HUES64 (cell line): ENCODE measurements at regions not wholly inside any gene's neighbourhood (a gene's known extent, or its start where the extent isn't known, plus 50 kb on each side); places are given as distances from the start of the nearest gene placed in this dataset.

Experiments
- H3K27ac ChIP-seq: 2 replicates; pipeline ENCODE4 v1.7.0; 2013; ENCODE audit warnings: low read depth, low read length, inconsistent platforms
- H3K27me3 ChIP-seq: 2 replicates; pipeline ENCODE4 v1.6.1; 2013; ENCODE audit warnings: mild to moderate bottlenecking, low read length; ENCODE audit not compliant: insufficient read depth
- H3K36me3 ChIP-seq: 2 replicates; pipeline ENCODE4 v1.6.1; 2013; ENCODE audit warnings: mild to moderate bottlenecking, low read length; ENCODE audit not compliant: insufficient read depth
- H3K4me1 ChIP-seq: 2 replicates; pipeline ENCODE4 v1.6.1; 2013; ENCODE audit warnings: mild to moderate bottlenecking, low read length, moderate library complexity; ENCODE audit not compliant: insufficient read depth
- H3K4me3 ChIP-seq: 2 replicates; pipeline ENCODE4 v1.5.1; 2013; ENCODE audit warnings: mild to moderate bottlenecking, low read length, moderate library complexity
- H3K9ac ChIP-seq: 2 replicates; pipeline ENCODE4 v1.6.1; 2013; ENCODE audit warnings: mild to moderate bottlenecking, low read depth, low read length
- H3K9me3 ChIP-seq: 2 replicates; pipeline ENCODE4 v1.6.1; 2013; ENCODE audit warnings: low read depth, low read length; ENCODE audit not compliant: insufficient read depth
- WGBS: fragments of 150-250, 120-280 bp; methylation state at CpG from one replicate; pipeline ENCODE4 v1.1.7; 2013; ENCODE audit warnings: missing lambda C conversion rate; 5-methylcytosine and 5-hydroxymethylcytosine counted together

DNA sequence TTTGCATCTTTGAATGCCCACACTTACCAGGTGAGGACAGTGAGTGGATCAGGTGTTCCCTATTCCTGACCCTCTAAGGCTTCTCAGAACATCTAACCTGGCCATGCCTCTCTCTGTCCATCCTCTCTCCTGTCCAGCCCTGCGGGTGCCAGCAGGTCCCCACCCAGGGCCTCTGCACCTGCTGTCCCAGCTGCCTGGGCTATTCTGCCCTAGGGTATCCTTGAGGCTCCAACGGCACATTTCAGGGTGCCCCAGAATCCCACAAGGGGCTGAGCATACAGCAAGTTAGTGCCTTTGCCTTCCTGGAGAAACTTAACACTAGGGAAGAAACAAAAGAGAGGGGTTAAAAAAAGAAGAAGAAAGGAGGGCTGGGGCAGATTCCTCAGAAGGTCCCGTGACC is 107.4 kb downstream of the UNCX start:
- 90% methylated on average over 3 of the region's 3 CpGs for WGBS
- H3K9me3 ChIP-seq, result 0 out of 2 replicates have a peak, but pooled peaks cover 7% of the 10 kb centered on the region
- no peaks in the 10 kb centered on the region for H3K4me1 ChIP-seq
- H3K36me3 ChIP-seq, result no peaks in the 10 kb centered on the region
- H3K27me3 ChIP-seq, result no peaks in the 10 kb centered on the region
- H3K4me3 ChIP-seq, result no peak overlapping the region
- no peak overlapping the region for H3K9ac ChIP-seq
- no peak overlapping the region for H3K27ac ChIP-seq

DNA sequence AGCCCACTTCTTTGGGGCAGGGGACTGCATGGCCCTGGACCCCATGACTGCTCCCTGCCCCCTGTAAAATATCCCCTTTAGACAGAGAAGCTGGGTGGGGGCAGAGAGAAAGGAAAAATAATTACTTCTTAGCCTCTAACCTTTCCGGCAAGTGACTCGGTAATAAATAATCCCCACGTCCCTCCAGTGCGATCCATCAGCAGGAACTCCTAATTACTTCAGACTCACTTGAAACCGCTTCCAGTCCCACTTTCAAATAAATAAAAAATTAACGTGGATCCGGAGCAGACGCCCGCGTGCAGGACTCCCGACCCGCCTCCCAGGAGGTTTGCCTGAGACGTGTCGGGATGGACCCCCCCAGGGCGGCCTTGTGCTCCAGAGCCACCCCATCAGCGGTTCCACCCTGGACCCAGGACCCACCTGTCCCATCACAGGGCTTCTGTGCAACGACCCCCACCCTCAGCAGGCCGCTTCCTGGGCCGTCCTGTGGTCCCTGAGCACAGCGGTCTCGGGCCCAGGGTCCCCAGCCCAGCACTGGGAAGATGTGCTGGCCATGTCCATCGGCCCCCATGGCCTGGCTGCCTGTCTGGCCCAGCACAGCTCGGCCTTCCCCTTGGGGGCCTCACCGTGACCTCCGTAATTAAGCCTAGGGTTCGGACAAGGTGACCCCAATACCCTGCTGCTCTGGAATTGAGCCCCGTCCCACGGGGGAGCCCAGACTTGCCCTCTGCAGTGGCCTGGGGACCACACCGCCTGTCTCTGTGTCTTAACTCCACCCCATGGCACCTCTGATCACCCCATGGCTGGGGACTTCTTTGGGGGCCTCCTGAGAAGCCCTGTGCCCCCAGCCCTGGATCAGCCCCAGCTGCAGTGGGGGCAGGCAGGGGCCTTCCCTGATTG is 108.0 kb downstream of the UNCX start:
- no peaks in the 10 kb centered on the region for H3K4me1 ChIP-seq
- H3K9ac ChIP-seq, result no peak overlapping the region
- no peak overlapping the region for H3K4me3 ChIP-seq
- H3K27me3 ChIP-seq, result no peaks in the 10 kb centered on the region
- 0 out of 2 replicates have a peak, but pooled peaks cover 7% of the 10 kb centered on the region for H3K9me3 ChIP-seq
- WGBS, result 91% methylated on average over 29 of the region's 29 CpGs
- H3K36me3 ChIP-seq, result no peaks in the 10 kb centered on the region
- H3K27ac ChIP-seq, result no peak overlapping the region

DNA sequence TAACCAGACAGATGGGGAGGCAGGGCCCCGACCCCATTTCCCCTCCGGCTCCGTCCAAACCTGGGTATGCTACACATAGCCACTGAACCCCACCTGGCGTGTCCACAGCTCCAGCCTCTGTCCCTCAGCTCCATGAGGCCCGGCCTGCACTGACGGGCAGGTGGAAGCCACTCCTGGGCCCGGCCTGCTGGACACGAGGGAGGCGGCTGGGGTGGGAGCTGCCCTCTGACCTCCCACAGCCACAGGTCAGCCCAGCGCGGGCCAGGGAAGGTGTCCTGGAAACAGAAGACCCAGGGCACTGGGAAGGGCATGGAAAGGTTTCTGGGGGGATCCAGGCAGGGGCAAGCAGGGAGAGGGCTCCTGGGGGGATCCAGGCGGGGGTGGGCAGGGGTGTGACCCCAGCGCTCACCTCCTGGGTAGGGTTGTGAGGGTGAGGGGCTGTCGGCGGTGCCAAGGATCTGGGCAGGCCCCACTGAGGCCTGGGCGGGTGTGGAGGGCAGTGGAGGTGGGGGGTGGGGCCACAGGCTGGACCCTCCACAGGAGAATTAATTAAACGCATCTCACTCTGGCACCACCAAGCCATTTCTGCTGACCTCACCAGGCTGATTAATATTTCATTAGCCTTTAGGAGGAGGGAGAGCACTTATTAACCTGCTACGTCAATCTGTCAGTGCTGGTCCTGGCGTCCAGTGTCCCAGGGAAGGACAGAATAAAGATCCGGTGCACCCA is 108.9 kb downstream of the UNCX start:
- Histone ChIP-seq H3K27me3 (no peaks in the 10 kb centered on the region), H3K9me3 (0 out of 2 replicates have a peak, but pooled peaks cover 7% of the 10 kb centered on the region), H3K27ac (no peak overlapping the region), H3K9ac (no peak overlapping the region), H3K4me1 (no peaks in the 10 kb centered on the region), H3K4me3 (no peak overlapping the region), H3K36me3 (no peaks in the 10 kb centered on the region)
- WGBS, result 75% methylated on average over 20 of the region's 20 CpGs

DNA sequence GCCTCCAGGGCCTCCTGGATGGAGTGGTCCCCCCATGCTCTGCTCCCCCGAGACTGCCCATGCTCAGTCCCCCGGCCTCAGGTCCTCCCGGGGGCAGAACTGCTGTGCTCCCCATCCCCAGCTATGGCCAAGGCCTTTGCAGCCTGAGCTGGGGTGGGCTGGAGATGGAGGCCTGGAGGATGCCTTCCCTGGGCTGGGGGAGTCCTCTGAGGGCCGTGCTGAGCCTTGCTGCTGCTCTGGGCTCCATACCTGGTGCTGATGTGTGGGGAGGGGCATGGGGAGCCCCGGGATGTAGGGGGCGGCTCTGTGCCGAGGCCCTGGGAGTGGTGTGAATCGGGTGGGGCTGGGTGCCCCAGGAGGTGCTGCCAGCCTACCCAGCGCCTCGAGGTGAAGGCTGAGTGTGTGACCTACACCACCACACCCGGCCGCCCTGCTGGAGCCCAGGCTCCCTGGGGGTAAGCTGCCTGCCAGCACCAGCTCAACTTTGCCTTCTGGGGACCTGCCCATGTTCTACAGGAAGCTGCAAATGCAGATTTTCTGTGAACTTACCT is 109.5 kb downstream of the UNCX start:
- H3K4me3 ChIP-seq, result no peak overlapping the region
- no peaks in the 10 kb centered on the region for H3K4me1 ChIP-seq
- H3K9ac ChIP-seq, result no peak overlapping the region
- H3K27ac ChIP-seq, result no peak overlapping the region
- WGBS, result 92% methylated on average over 12 of the region's 12 CpGs
- no peaks in the 10 kb centered on the region for H3K27me3 ChIP-seq
- H3K36me3 ChIP-seq, result no peaks in the 10 kb centered on the region
- H3K9me3 ChIP-seq, result 0 out of 2 replicates have a peak, but pooled peaks cover 4% of the 10 kb centered on the region

DNA sequence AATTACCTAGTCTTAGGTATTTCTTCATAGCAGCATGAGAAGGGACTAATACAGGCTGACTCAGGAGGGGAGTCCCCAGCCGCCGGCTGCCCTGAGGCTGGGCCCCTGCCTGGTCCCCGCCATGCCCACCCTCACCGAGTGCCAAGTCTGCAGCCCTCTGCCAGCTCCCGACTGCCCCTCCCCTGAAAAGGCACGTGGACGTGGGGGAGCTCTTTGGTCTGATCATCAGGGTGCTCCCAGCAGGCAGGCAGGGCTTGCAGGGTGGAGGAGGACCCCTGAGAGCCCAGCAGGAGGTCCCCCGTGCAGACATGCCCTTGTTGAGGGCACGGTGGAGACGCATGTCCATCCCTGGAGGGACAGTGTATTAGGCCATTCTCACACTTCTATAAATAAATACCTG is 110.9 kb downstream of the UNCX start:
- no peak overlapping the region for H3K9ac ChIP-seq
- 89% methylated on average over 10 of the region's 10 CpGs for WGBS
- no peak overlapping the region for H3K27ac ChIP-seq
- no peaks in the 10 kb centered on the region for H3K4me1 ChIP-seq
- H3K36me3 ChIP-seq, result no peaks in the 10 kb centered on the region
- no peaks in the 10 kb centered on the region for H3K9me3 ChIP-seq
- H3K4me3 ChIP-seq, result no peak overlapping the region
- no peaks in the 10 kb centered on the region for H3K27me3 ChIP-seq

DNA sequence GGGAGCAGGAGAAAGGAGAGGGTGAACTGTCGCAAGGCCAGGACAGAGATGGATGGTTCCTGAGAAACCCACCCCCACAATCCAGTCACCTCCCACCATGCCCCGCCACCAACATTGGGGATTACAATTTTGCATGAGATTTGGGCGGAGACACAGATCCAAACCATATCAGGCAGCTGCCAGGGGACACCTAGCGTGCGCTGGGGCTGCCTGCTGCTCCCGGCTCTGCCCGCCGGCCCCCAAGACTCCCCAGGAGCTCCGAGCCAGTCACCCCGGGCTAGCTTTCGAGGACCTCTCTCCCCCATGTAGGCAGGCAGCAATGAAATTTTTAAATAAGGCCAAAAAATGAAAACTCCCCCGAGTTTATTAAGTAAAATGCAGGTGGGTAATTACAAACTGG is 111.7 kb downstream of the UNCX start:
- Histone ChIP-seq H3K4me1 (no peaks in the 10 kb centered on the region), H3K27ac (no peak overlapping the region), H3K36me3 (no peaks in the 10 kb centered on the region), H3K27me3 (no peaks in the 10 kb centered on the region), H3K9ac (no peak overlapping the region), H3K4me3 (no peak overlapping the region), H3K9me3 (no peaks in the 10 kb centered on the region)
- 88% methylated on average over 11 of the region's 12 CpGs for WGBS

DNA sequence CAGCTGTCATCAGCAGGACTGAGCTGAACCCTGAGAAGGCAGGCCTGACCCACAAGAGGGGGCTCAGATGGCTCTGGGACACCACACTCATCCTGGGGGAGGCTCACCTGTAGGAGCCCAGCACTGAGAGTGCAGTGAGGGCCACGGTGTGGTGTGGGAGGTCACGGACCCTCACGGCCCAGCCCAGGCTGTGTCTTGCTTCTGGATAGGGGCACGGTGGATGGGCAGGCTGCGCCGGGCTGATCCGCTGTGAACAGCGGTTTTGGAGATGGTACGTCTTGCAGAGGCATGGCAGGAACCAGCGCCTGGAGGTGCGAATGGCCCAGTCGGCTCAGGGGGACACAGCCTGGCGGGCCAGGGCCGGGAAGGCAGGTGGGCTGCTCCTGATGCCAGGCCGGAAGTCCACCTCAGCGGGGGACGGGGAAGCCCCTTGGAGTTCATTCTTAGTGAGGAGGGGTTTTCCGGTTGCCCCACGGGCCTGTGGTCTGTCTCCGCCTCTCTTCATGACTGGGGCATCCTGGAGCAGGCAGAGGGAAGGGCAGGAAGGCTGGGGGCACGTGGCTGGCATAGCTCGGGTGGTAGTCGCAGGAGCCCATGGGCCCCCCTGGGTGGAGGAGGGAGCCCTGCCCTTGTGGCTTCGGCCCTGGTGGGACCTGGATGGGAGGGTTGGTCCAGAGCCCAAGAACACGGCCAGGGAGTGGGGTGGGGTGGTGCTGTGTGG is 112.5 kb downstream of the UNCX start:
- no peaks in the 10 kb centered on the region for H3K9me3 ChIP-seq
- H3K27ac ChIP-seq, result no peak overlapping the region
- WGBS, result 89% methylated on average over 25 of the region's 25 CpGs
- no peak overlapping the region for H3K4me3 ChIP-seq
- H3K4me1 ChIP-seq, result no peaks in the 10 kb centered on the region
- H3K36me3 ChIP-seq, result no peaks in the 10 kb centered on the region
- H3K27me3 ChIP-seq, result no peaks in the 10 kb centered on the region
- no peak overlapping the region for H3K9ac ChIP-seq

DNA sequence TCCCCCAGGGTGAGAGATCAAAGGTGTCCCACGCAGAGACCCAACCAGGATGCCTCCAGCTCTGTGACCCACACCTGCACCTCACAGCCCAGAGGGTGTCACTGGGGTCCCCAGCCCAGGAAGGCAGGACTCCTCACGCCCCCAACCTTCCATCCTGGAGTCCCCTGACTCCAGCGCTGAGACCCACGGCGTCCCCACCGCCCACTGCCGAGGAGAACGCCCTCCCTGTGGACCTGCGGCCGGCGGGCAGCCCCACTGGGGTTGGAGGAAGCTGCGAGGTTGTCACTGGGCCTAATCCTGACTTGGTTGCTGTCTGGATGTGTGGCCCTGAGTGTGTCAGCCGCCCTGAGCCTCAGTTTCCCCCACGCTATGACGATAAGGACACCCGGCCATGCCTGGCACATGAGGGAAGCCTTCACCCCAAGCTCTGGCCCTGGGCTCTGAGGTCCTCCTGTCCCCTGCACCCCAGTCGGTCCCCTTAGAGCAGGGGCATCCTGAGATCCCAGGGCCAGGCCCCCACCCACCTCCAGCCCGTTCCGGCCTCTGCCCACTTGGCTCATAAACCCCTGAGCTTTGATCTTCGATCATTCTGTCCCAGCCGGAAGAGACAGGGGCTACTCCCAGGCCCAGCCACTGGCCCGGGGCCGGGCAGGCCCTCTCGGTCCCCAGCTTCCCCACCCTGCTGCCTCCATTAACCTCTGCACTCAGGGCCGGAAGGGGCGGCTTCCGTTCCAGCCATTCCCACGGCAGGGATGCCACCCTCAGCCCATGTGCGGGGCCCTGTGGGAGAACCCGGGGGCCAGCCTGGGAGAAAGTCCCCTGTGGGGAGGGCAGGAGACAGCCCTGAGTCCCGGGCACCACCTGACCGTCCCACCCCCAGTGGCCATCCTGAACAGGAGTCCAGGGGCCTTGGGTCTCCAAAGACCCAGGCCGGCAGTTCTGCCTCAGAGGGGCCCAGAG is 113.2 kb downstream of the MICALL2 start:
- H3K9me3 ChIP-seq, result no peaks in the 10 kb centered on the region
- H3K27ac ChIP-seq, result no peak overlapping the region
- 93% methylated on average over 33 of the region's 33 CpGs for WGBS
- H3K36me3 ChIP-seq, result no peaks in the 10 kb centered on the region
- no peak overlapping the region for H3K9ac ChIP-seq
- no peaks in the 10 kb centered on the region for H3K27me3 ChIP-seq
- no peak overlapping the region for H3K4me3 ChIP-seq
- no peaks in the 10 kb centered on the region for H3K4me1 ChIP-seq

DNA sequence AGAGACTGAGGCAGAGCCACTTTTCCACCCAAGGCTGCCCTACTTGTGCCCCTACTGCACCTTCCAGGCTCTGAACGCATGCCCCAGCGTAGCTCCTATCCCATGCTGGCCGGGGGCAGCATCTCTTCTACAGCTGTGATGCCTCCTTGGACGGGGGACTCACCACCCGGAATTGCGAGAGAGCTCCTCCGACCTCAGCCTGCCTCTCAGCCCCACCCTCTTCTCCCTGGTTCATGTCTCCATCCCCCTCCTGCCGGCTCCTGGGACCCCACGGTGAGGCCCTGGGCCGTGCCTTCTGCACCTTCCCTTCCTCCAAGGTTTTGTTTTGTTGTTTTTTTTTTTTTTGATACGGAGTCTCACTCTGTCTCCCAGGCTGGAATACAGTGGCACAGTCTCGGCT is 112.4 kb downstream of the MICALL2 start:
- H3K27ac ChIP-seq, result no peak overlapping the region
- no peak overlapping the region for H3K4me3 ChIP-seq
- no peaks in the 10 kb centered on the region for H3K9me3 ChIP-seq
- WGBS, result 86% methylated on average over 12 of the region's 12 CpGs
- no peak overlapping the region for H3K9ac ChIP-seq
- no peaks in the 10 kb centered on the region for H3K36me3 ChIP-seq
- H3K4me1 ChIP-seq, result no peaks in the 10 kb centered on the region
- no peaks in the 10 kb centered on the region for H3K27me3 ChIP-seq

DNA sequence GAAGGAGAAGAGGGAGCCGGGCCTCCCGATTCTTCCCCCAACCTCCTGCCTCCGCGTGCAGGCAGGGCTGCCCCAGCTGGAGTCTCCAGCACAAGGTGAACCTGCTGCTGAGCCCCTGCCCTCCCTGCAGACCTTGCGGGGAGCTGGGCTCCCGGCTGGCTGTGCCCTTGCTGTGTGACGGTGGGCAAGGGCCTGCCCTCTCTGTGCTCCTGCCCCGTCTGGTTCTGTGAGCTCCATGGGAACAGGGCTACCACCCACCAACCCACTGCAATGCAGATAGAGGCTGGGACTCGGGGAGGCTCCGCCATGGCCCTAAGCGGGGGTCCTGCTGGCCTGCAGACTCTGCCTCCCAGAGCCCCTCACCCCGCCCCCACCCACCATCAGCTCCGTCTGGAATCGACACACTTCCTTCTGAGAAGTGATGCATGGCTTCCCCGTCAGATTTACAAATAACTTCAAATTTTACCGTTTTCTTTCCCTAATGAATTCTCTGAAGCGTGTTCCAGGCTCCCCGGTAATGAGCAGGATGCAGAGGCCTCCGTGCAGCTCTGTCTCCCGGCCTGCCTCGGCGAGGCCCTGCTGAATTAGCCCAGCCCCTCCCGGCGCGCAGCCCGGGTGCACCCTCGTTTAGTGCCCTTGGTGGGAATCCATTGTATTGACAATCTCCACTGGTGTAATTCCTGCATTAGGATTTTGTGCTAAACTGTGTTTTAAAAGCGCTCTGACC is 111.0 kb downstream of the MICALL2 start:
- Histone ChIP-seq H3K27me3 (no peaks in the 10 kb centered on the region), H3K36me3 (no peaks in the 10 kb centered on the region), H3K27ac (no peak overlapping the region), H3K4me1 (no peaks in the 10 kb centered on the region), H3K9me3 (no peaks in the 10 kb centered on the region), H3K4me3 (no peak overlapping the region), H3K9ac (no peak overlapping the region)
- whole genome bisulfite sequencing, result 88% methylated on average over 28 of the region's 28 CpGs
